Stimulated activated naive CD4-positive, alpha-beta T cell treated with Interleukin-2 at 50 U/mL for 16 hours (primary cell): ENCODE measurements at regions not wholly inside any gene's neighbourhood (a gene's known extent, or its start where the extent isn't known, plus 50 kb on each side); places are given as distances from the start of the nearest gene placed in this dataset.
"Not testable (repeated sequence)": the region's sequence is repeated elsewhere in the genome, so short reads cannot be mapped to it uniquely, and the experiment has no call there.

Experiments used
- DNase-seq: peaks from one replicate; lab custom pipeline; 2025; lab: John Stamatoyannopoulos, UW

GRCh38 chr4:60657041-60657440, 543.1 kb upstream of the ADGRL3 start:
- no peak for DNase-seq

- no peak for DNase-seq
These were observed 542.3 kb upstream of the ADGRL3 start for GRCh38 chr4:60657807-60658206.

- DNase-seq, result no peak
These were observed 536.4 kb upstream of the ADGRL3 start for GRCh38 chr4:60663769-60664168.

- DNase-seq, result no peak
These were observed 517.2 kb upstream of the ADGRL3 start for GRCh38 chr4:60682901-60683300.

GRCh38 chr4:60683357-60683756, 516.8 kb upstream of the ADGRL3 start:
- DNase-seq, result no peak

GRCh38 chr4:60683973-60684372, 516.2 kb upstream of the ADGRL3 start:
- no peak for DNase-seq

GRCh38 chr4:60696062-60696461, 504.1 kb upstream of the ADGRL3 start:
- DNase-seq, result not testable (repeated sequence)

GRCh38 chr4:60709061-60709460, 491.1 kb upstream of the ADGRL3 start:
- DNase-seq, result no peak

GRCh38 chr4:60718874-60719273, 481.3 kb upstream of the ADGRL3 start:
- DNase-seq, result no peak

- no peak for DNase-seq
These were observed 478.4 kb upstream of the ADGRL3 start for GRCh38 chr4:60721685-60722084.

GRCh38 chr4:60723796-60724195, 476.3 kb upstream of the ADGRL3 start:
- DNase-seq, result no peak

GRCh38 chr4:60724623-60725022, 475.5 kb upstream of the ADGRL3 start:
- DNase-seq, result no peak

- DNase-seq, result no peak
These were observed 473.3 kb upstream of the ADGRL3 start for GRCh38 chr4:60726779-60727178.

GRCh38 chr4:60729194-60729593, 470.9 kb upstream of the ADGRL3 start:
- DNase-seq, result no peak

GRCh38 chr4:60729764-60730163, 470.4 kb upstream of the ADGRL3 start:
- not testable (repeated sequence) for DNase-seq

- DNase-seq, result no peak
These were observed 462.3 kb upstream of the ADGRL3 start for GRCh38 chr4:60737858-60738257.

GRCh38 chr4:60743654-60744053, 456.5 kb upstream of the ADGRL3 start:
- DNase-seq, result no peak

- DNase-seq, result no peak
These were observed 455.4 kb upstream of the ADGRL3 start for GRCh38 chr4:60744767-60745166.

- DNase-seq, result no peak
These were observed 454.1 kb upstream of the ADGRL3 start for GRCh38 chr4:60745800-60746571.

GRCh38 chr4:60750962-60751361, 449.2 kb upstream of the ADGRL3 start:
- DNase-seq, result no peak

GRCh38 chr4:60757986-60758680, 442.0 kb upstream of the ADGRL3 start:
- DNase-seq, result no peak

- DNase-seq, result no peak
These were observed 440.4 kb upstream of the ADGRL3 start for GRCh38 chr4:60759518-60760245.

- no peak for DNase-seq
These were observed 419.3 kb upstream of the ADGRL3 start for GRCh38 chr4:60780874-60781273.
